B cell (primary cell): ENCODE measurements at regions not wholly inside any gene's neighbourhood (a gene's known extent, or its start where the extent isn't known, plus 50 kb on each side); places are given as distances from the start of the nearest gene placed in this dataset.

ENCODE experiments used
- ATAC-seq: fragments of 200-7000 bp; cut with Tn5 transposase; one replicate; pipeline ENCODE4 v1.10.0; 2021; ENCODE audit warnings: low read depth, mild to moderate bottlenecking, moderate number of reproducible peaks, moderate library complexity
- CTCF ChIA-PET: fragments of 350-600 bp; sonication (Branson Sonifier 250); formaldehyde crosslinking; loops from one replicate; lab custom pipeline; 2021; ENCODE audit warnings: antibody characterized with exemption, inconsistent platforms; lab: Charles Lee
- POLR2A ChIA-PET: fragments of 350-600 bp; sonication (Branson Sonifier 250); formaldehyde crosslinking; loops from one replicate; lab custom pipeline; 2021; ENCODE audit warnings: antibody characterized with exemption; lab: Charles Lee
- DNase-seq: peaks from one replicate; pipeline ENCODE4 v3.0.0; 2013
- H2AFZ ChIP-seq: 2 replicates; pipeline ENCODE4 v1.6.1; 2012; ENCODE audit warnings: mild to moderate bottlenecking, low read depth, low read length; ENCODE audit not compliant: insufficient read depth, poor library complexity, severe bottlenecking
- H3K27ac ChIP-seq, 2 donors: 1 replicate in 1 of 2; 2 replicates in 1 of 2; pipeline ENCODE4 v1.5.1; 2012 to 2013; ENCODE audit warnings: low read length in 2 of 2, mild to moderate bottlenecking in 2 of 2, moderate library complexity in 1 of 2
- H3K27me3 ChIP-seq, 4 experiments: fragments of 200-600 bp in 1 of 4; sonication (generic) in 1 of 4; replicated peaks in 1 of 4; 1 replicate in 2 of 4; 2 replicates in 2 of 4; pipeline versions ENCODE4 v1.6.1 to v1.7.0; 2013 to 2016; ENCODE audit warnings: low read length in 3 of 4, mild to moderate bottlenecking in 2 of 4, mixed read lengths in 1 of 4, moderate library complexity in 1 of 4; ENCODE audit not compliant: insufficient read depth in 4 of 4, control insufficient read depth in 3 of 4; ENCODE audit errors: control extremely low read depth in 1 of 4
- H3K36me3 ChIP-seq, 2 experiments: replicated peaks in 1 of 2; 1 replicate in 1 of 2; 2 replicates in 1 of 2; pipeline versions ENCODE4 v1.6.1 to v1.7.1; 2013; ENCODE audit warnings: low read length in 1 of 2; ENCODE audit not compliant: insufficient read depth in 2 of 2, control insufficient read depth in 1 of 2; ENCODE audit errors: control extremely low read depth in 1 of 2, extremely low read depth in 1 of 2
- H3K4me1 ChIP-seq, 2 donors: fragments of 200-600 bp in 1 of 2; sonication (generic) in 1 of 2; 1 replicate in 1 of 2; 2 replicates in 1 of 2; pipeline versions ENCODE4 v1.5.1 to v1.6.1; 2013 to 2017; ENCODE audit warnings: low read length in 2 of 2; ENCODE audit not compliant: control insufficient read depth in 2 of 2, insufficient read depth in 2 of 2
- H3K4me2 ChIP-seq: replicated peaks from 2 replicates; pipeline ENCODE3; 2012; ENCODE audit warnings: mild to moderate bottlenecking, low read depth, low read length; ENCODE audit not compliant: poor library complexity, severe bottlenecking
- H3K4me3 ChIP-seq, 5 experiments: fragments of 200-600 bp in 1 of 5; sonication (generic) in 1 of 5; 1 replicate in 3 of 5; 2 replicates in 2 of 5; pipeline versions ENCODE4 v1.5.1 to v1.7.0; 2011 to 2016; ENCODE audit warnings: low read length in 4 of 5, mild to moderate bottlenecking in 4 of 5, low read depth in 2 of 5, control low read depth in 1 of 5, moderate library complexity in 1 of 5; ENCODE audit not compliant: insufficient read depth in 1 of 5; ENCODE audit errors: control extremely low read depth in 1 of 5, extremely low read depth in 1 of 5
- H3K79me2 ChIP-seq: fragments of 200-600 bp; sonication (generic); one replicate; pipeline ENCODE4 v1.6.0; 2016; ENCODE audit warnings: low read length; ENCODE audit not compliant: control insufficient read depth, insufficient read depth
- H3K9ac ChIP-seq: fragments of 200-600 bp; sonication (generic); 2 replicates; pipeline ENCODE4 v1.6.1; 2017; ENCODE audit warnings: mild to moderate bottlenecking, low read length, moderate library complexity
- H3K9me3 ChIP-seq, 3 donors: one replicate each; pipeline versions ENCODE4 v1.6.1 to v1.7.1; 2013; ENCODE audit warnings: low read length in 2 of 3; ENCODE audit not compliant: control insufficient read depth in 2 of 3, insufficient read depth in 1 of 3; ENCODE audit errors: control extremely low read depth in 1 of 3
- H4K20me1 ChIP-seq: 2 replicates; pipeline ENCODE4 v1.6.0; 2012; ENCODE audit warnings: mild to moderate bottlenecking, low read length; ENCODE audit not compliant: insufficient read depth, control insufficient read depth, poor library complexity, severe bottlenecking
- H3K27ac Mint-ChIP-seq: one replicate; pipeline ENCODE4 v1.8.0; 2021; ENCODE audit warnings: mixed read lengths
- H3K27me3 Mint-ChIP-seq: one replicate; pipeline ENCODE4 v1.8.0; 2021; ENCODE audit warnings: mixed read lengths
- H3K4me1 Mint-ChIP-seq: one replicate; pipeline ENCODE4 v1.8.0; 2021; ENCODE audit warnings: mixed read lengths
- H3K4me3 Mint-ChIP-seq: one replicate; pipeline ENCODE4 v1.8.0; 2021; ENCODE audit warnings: mixed read lengths
- H3K9me3 Mint-ChIP-seq: one replicate; pipeline ENCODE4 v1.8.0; 2022; ENCODE audit warnings: mixed read lengths; ENCODE audit not compliant: insufficient read depth
- EZH2 ChIP-seq: IDR thresholded peaks from 2 replicates; pipeline ENCODE4 v1.6.1; 2012; ENCODE audit warnings: borderline replicate concordance, low read depth, mild to moderate bottlenecking, moderate library complexity, low read length; ENCODE audit not compliant: insufficient read depth, poor library complexity, severe bottlenecking
- WGBS: methylation state at CpG from one replicate; pipeline ENCODE4 v1.1.5; 2013; ENCODE audit warnings: missing lambda C conversion rate; ENCODE audit not compliant: insufficient coverage; 5-methylcytosine and 5-hydroxymethylcytosine counted together
- intact Hi-C: fragments of 100-400 bp; cut with micrococcal nuclease; formaldehyde crosslinking; loops from one replicate; pipeline ENCODE4 v1.10.0; 2022
- TF ChIP-seq, protein P1 (sequence below): fragments of 200-600 bp; IDR thresholded peaks from one replicate; pipeline ENCODE4 v1.8.0; 2022; ENCODE audit warnings: antibody characterized with exemption, mild to moderate bottlenecking

- ChIA-PET CTCF (no interaction called here), POLR2A (no interaction called here)
- H3K27ac ChIP-seq, result no peak overlapping the region
- no peak overlapping the region for H3K9ac ChIP-seq
- no peak overlapping the region for H2AFZ ChIP-seq
- no peaks in the 10 kb centered on the region for H3K36me3 ChIP-seq
- no peak for TF ChIP-seq EZH2
- TF ChIP-seq, protein P1, sequence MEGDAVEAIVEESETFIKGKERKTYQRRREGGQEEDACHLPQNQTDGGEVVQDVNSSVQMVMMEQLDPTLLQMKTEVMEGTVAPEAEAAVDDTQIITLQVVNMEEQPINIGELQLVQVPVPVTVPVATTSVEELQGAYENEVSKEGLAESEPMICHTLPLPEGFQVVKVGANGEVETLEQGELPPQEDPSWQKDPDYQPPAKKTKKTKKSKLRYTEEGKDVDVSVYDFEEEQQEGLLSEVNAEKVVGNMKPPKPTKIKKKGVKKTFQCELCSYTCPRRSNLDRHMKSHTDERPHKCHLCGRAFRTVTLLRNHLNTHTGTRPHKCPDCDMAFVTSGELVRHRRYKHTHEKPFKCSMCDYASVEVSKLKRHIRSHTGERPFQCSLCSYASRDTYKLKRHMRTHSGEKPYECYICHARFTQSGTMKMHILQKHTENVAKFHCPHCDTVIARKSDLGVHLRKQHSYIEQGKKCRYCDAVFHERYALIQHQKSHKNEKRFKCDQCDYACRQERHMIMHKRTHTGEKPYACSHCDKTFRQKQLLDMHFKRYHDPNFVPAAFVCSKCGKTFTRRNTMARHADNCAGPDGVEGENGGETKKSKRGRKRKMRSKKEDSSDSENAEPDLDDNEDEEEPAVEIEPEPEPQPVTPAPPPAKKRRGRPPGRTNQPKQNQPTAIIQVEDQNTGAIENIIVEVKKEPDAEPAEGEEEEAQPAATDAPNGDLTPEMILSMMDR, result no peak
- no peaks in the 10 kb centered on the region for H3K4me1 Mint-ChIP-seq
- no peak overlapping the region for H3K27ac Mint-ChIP-seq
- ATAC-seq (no peak), DNase-seq (no peak)
- no peaks in the 10 kb centered on the region for H4K20me1 ChIP-seq
- H3K4me3 Mint-ChIP-seq, result no peak overlapping the region
- WGBS, result 0% methylated on average over 1 of the region's 1 CpG
- H3K79me2 ChIP-seq, result no peaks in the 10 kb centered on the region
- intact Hi-C loops, result no loop called here
- no peak overlapping the region for H3K4me3 ChIP-seq
- H3K4me1 ChIP-seq, result no peaks in the 10 kb centered on the region
- no peak overlapping the region for H3K4me2 ChIP-seq
- H3K9me3 ChIP-seq, result no peaks in the 10 kb centered on the region
- H3K9me3 Mint-ChIP-seq, result no peaks in the 10 kb centered on the region
- no peaks in the 10 kb centered on the region for H3K27me3 ChIP-seq
- no peaks in the 10 kb centered on the region for H3K27me3 Mint-ChIP-seq
Observed at GRCh38 chr5:51214746-51215145, 168.5 kb upstream of the ISL1 start.

DNA sequence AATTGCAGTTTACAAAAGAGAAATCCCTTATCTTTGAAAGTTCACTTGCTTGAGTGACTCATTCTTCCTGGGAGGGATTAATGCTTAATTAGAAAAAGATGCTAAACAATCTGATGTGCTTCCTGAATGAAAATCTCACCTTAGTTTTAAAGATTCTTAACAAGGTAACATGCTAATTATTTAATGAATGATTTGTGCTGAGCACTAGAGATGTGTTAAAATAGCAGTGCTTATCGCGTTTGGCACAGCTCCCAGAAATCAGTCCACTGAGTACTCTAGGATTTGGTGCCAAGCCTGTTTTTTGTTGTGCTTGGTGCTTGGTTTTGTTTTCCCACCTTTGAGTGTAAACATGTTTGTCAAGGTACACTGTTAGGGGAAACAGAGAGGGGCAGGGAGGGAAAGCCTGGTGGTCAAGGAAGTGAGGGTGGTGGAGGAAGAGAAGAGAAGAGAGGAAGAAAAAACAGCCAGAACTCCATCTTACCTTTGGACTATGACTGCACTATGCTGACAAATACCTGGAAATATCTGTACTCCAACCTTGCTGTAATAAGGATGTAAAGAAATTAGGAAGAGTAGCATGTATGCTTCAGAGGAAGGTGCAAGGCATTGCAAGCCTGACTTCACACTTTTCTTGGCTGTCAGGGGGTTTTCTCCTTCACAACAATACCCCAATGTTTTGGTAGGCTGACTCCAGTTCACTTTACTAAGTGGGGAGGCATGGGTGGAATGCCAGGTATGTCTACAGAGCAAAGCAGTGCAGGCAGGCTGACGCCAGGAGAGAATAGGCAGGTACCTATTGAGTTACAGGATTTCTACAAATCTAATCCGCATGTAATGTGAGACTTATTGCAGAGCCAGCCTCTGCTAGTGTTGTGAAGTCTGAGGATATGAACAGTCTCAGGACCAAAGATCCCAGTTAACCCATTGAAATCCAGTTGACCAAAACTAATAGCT lies 157.2 kb upstream of the ISL1 start:
- H2AFZ ChIP-seq, result no peak overlapping the region
- peaks cover 5% of the 10 kb centered on the region for H3K9me3 Mint-ChIP-seq
- no peak overlapping the region for H3K4me3 Mint-ChIP-seq
- TF ChIP-seq, protein P1, result no peak
- TF ChIP-seq EZH2, result no peak
- H3K79me2 ChIP-seq, result no peaks in the 10 kb centered on the region
- H3K9me3 ChIP-seq, result peaks cover 0 to 5% (median 0%) of the 10 kb centered on the region in 3 donors
- no peak overlapping the region for H3K9ac ChIP-seq
- no peaks in the 10 kb centered on the region for H3K27me3 ChIP-seq
- ChIA-PET POLR2A (no interaction called here), CTCF (no interaction called here)
- no peak overlapping the region for H3K27ac Mint-ChIP-seq
- H4K20me1 ChIP-seq, result no peaks in the 10 kb centered on the region
- DNase-seq (no peak), ATAC-seq (no peak)
- no peak overlapping the region for H3K4me3 ChIP-seq
- no peaks in the 10 kb centered on the region for H3K27me3 Mint-ChIP-seq
- H3K36me3 ChIP-seq, result no peaks in the 10 kb centered on the region
- H3K4me2 ChIP-seq, result no peak overlapping the region
- no peaks in the 10 kb centered on the region for H3K4me1 ChIP-seq
- H3K27ac ChIP-seq, result no peak overlapping the region
- intact Hi-C loops, result no loop called here
- WGBS, result 63% methylated on average over 3 of the region's 4 CpGs
- H3K4me1 Mint-ChIP-seq, result no peaks in the 10 kb centered on the region
